T-helper 2 cell treated with Interferon-gamma antibody and Interleukin-4, amounts not matched to agents 5 μg/mL and 100 μg/mL, for 36 hours (primary cell): ENCODE measurements at regions not wholly inside any gene's neighbourhood (a gene's known extent, or its start where the extent isn't known, plus 50 kb on each side); places are given as distances from the start of the nearest gene placed in this dataset.

Experiments used
- DNase-seq: peaks from one replicate; pipeline ENCODE4 v3.0.0; 2021; ENCODE audit warnings: low spot score
- H3K27ac Mint-ChIP-seq: one replicate; pipeline ENCODE4 v1.8.0; 2021; ENCODE audit warnings: mild to moderate bottlenecking, mixed read lengths
- H3K27me3 Mint-ChIP-seq: one replicate; pipeline ENCODE4 v1.8.0; 2021; ENCODE audit warnings: low read depth, mixed read lengths
- H3K36me3 Mint-ChIP-seq: one replicate; pipeline ENCODE4 v1.8.0; 2021; ENCODE audit warnings: low read depth, mixed read lengths
- H3K4me1 Mint-ChIP-seq: one replicate; pipeline ENCODE4 v1.8.0; 2021; ENCODE audit warnings: low read depth, mixed read lengths
- H3K4me3 Mint-ChIP-seq: one replicate; pipeline ENCODE4 v1.8.0; 2022; ENCODE audit warnings: mild to moderate bottlenecking, moderate library complexity, mixed read lengths
- H3K9me3 Mint-ChIP-seq: one replicate; pipeline ENCODE4 v1.8.0; 2021; ENCODE audit warnings: mixed read lengths

DNA sequence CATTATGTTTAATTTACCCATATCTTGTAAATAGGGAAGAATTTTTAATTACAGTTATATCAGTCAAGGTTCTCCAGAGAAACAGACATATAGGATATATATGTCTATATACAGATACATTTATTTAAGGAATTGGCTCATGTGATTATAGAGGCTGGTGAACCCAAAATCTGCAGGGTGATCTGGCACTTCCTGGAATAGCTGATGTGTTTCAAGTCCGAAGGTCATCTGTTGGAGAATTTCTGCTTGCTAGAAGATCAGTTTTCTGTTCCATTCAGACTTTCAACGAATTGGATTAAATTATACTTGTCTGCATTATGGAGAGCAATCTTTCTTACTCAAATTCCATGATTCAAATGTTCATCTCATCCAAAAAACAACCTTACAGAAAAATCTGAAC lies 694.6 kb upstream of the DPPA4 start:
- Mint-ChIP-seq H3K4me3 (no peak overlapping the region), H3K27ac (no peak overlapping the region), H3K36me3 (no peaks in the 10 kb centered on the region), H3K27me3 (no peaks in the 10 kb centered on the region), H3K4me1 (no peaks in the 10 kb centered on the region), H3K9me3 (no peaks in the 10 kb centered on the region)
- no peak for DNase-seq

DNA sequence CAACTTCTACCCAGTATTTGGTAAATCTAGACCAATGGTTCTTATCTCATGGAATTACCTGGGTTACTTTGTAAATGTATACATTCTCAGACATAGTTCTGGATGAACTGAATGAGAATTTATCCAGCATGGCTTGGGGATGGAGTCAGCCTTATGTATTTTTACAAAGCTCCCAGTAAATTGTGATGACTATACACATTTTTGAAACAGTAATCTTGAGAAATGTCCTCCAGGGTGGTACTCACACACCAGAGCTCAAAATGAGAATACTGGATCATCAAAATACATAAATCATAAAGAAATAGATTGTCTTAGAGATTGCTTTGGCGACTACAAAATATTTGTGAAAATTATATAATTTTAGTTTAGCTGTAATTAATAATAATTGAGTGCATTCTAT lies 722.1 kb upstream of the DPPA4 start:
- DNase-seq = no peak
- Mint-ChIP-seq H3K4me1 (no peaks in the 10 kb centered on the region), H3K27me3 (no peaks in the 10 kb centered on the region), H3K9me3 (no peaks in the 10 kb centered on the region), H3K27ac (no peak overlapping the region), H3K36me3 (no peaks in the 10 kb centered on the region), H3K4me3 (no peak overlapping the region)

DNA sequence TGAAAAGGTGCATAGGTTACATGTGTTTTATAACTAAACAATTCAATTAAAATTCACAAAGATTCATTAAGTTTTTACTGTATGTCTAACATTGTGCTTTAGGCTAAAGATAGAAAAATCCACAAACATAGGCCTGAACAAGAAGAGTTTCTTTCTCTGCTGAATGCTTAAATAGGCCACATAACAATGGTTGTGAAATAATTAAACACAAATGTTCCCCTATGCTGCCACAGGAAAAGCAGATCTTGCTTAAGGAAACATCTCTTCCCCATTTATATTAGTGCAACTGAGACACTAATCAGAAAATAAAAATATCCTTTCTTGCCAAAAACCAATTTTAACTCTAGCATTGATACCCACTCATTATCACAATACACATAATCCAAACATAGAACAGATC lies 725.4 kb upstream of the DPPA4 start:
- DNase-seq = no peak
- Mint-ChIP-seq H3K27ac (no peak overlapping the region), H3K4me3 (no peak overlapping the region), H3K9me3 (no peaks in the 10 kb centered on the region), H3K36me3 (no peaks in the 10 kb centered on the region), H3K27me3 (no peaks in the 10 kb centered on the region), H3K4me1 (no peaks in the 10 kb centered on the region)

DNA sequence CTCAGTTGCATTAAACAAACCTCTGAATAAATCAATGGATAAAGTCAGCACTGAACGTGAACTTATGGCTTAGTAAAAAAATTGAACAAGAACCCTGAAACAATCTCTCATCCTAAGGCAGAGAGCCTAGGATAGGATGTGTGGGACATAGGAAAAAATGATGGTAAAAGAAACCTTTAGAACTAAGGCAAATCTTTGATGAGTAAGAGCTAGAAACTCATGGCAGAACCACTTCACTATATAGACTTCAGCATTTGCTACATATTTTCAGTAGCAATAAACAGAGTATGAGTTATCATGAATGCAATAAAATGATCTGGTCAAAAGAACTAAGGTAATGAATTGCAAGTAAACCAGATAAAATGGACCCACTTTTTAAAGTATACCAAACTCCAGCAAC lies 725.8 kb upstream of the DPPA4 start:
- Mint-ChIP-seq H3K9me3 (no peaks in the 10 kb centered on the region), H3K36me3 (no peaks in the 10 kb centered on the region), H3K4me1 (no peaks in the 10 kb centered on the region), H3K4me3 (no peak overlapping the region), H3K27me3 (no peaks in the 10 kb centered on the region), H3K27ac (no peak overlapping the region)
- no peak for DNase-seq

DNA sequence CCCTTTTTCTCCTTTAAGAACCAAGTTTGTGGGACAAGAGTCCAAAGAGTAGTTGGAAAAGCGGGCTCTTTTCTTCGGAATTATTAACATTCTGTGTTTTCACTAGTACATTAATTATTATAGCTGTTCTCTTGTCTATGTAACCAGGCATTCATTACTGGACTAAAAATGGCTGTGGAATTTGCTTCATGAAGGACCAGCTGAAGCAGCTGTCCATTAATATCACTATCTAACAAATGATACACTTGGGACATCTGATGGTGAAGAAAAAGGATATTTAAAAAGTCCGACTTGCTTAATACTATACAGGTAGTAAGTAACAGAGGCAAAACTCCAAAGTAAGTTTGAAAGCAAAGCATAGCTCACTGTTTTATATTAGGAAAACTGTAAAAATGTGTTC lies 728.9 kb upstream of the DPPA4 start:
- DNase-seq = no peak
- Mint-ChIP-seq H3K4me1 (no peaks in the 10 kb centered on the region), H3K36me3 (no peaks in the 10 kb centered on the region), H3K4me3 (no peak overlapping the region), H3K9me3 (no peaks in the 10 kb centered on the region), H3K27me3 (no peaks in the 10 kb centered on the region), H3K27ac (no peak overlapping the region)

DNA sequence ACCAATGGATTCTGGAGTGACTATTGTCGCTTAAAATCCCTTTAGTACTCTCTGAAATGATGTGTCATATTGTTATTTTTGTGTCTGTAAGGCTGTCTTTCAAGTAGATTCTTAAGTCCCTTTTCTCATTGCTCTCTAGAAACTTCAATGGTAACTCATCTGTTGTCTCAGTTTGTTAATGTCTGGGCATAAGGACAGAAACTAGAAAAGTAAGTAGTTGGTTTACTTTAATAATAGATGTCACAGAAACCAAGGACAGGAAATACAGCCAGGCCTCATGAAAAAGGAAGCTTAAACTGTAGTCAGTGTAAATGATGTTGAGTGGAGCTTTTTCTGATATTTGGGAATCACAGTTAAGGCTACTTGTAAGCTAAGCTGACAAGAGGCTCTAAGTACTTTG lies 730.2 kb upstream of the DPPA4 start:
- Mint-ChIP-seq H3K27ac (no peak overlapping the region), H3K4me3 (no peak overlapping the region)
- no peak for DNase-seq

DNA sequence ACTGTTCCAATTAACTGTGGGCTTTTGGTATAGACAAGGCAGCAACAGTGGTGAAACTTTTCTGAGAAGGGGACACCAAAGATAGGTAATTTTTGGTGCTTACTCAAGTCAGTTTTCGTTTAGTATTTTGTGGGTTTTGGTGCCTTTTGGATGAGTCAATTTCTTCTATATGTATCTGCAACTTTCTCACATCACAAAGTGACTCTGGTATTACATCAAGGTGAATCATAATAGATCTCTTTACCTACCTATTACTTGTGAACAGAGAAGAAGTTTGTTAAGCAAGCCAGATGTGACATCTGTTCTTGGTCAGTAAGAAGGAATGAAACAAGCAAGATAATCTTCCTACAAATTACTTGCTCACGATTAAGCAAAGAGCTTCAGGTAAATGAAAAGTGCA lies 732.4 kb upstream of the DPPA4 start:
- Mint-ChIP-seq H3K27ac (no peak overlapping the region), H3K9me3 (no peaks in the 10 kb centered on the region), H3K4me3 (no peak overlapping the region), H3K27me3 (no peaks in the 10 kb centered on the region), H3K4me1 (no peaks in the 10 kb centered on the region), H3K36me3 (no peaks in the 10 kb centered on the region)
- no peak for DNase-seq

More for the DNA sequence above, 730.2 kb upstream of the DPPA4 start:
- Mint-ChIP-seq H3K9me3 (no peaks in the 10 kb centered on the region), H3K36me3 (no peaks in the 10 kb centered on the region), H3K27me3 (no peaks in the 10 kb centered on the region), H3K4me1 (no peaks in the 10 kb centered on the region)

DNA sequence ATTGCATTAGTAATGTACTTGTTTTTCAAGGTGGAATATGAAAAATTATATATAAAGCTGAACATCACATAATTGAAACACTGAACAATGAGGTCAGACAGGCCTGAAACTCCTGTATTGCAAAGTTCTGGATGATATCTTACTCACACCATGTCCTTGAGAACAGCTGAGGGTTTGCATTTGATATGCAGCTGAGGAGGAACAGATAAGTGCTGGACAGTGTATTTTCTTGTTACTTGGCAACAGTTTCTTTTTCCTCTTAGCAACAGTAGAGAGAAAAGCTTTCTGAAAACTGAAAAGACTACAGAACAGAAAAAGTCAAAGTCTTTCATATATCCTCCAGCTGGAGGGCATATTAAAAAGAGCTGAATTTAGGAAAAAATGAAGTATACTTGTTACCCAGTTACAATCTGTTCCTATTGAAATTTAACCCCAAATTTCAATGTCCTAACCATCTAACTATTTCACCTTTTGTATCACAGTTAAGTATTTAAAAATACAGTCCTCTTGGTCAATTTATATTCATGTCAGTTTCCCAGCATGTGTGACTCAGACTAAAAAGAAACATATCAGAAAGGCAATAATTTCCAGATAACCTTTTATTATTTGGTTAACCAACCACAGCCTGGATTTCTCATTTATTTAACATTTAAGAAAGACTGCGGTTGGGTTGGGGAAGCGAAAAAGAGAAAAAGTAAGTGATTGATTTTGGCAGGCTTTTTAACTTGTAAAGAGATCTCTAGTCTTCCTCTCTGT lies 733.0 kb upstream of the DPPA4 start:
- H3K4me3 Mint-ChIP-seq = no peak overlapping the region
- no peak overlapping the region for H3K27ac Mint-ChIP-seq
- no peaks in the 10 kb centered on the region for H3K36me3 Mint-ChIP-seq
- no peaks in the 10 kb centered on the region for H3K27me3 Mint-ChIP-seq
- no peak for DNase-seq
- no peaks in the 10 kb centered on the region for H3K4me1 Mint-ChIP-seq
- H3K9me3 Mint-ChIP-seq = no peaks in the 10 kb centered on the region

DNA sequence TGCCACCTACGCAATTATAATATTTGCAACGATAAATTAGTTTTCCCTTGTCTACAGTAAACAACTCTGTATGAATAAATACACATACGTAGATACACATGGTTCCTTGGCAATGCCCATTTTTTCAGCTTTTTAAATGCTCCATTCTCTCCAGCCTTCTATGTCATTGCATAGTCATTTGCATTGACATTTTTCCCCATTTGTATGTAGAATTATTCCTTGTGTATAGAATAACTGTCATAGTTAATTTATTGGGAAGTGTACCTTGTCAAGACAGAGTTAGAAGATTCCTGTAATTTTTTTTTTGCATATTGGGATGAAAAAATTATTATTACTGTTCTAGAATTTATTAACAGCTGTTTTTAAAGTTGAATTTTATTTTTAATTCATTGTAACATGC lies 736.7 kb upstream of the DPPA4 start:
- Mint-ChIP-seq H3K36me3 (no peaks in the 10 kb centered on the region), H3K27ac (no peak overlapping the region), H3K4me1 (no peaks in the 10 kb centered on the region), H3K27me3 (no peaks in the 10 kb centered on the region), H3K4me3 (no peak overlapping the region), H3K9me3 (no peaks in the 10 kb centered on the region)
- no peak for DNase-seq

DNA sequence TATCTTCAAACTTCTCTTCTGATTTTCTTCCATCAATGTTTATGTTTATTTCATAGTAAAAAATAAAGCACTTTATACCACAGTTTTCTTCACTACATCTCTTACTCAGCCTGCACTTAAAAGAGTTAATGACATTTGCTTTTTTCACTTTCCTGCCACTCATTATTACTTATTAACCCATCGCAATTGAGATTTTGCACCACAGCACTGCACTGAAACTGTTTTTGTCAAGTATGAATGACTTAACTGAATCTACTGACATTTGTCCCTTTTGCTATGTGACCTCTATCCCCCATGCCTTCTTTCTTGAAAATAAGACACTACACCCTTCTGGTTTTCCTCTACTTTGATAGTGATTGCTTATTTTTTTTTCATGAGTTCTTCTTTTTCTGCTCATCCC lies 739.7 kb upstream of the DPPA4 start:
- Mint-ChIP-seq H3K36me3 (no peaks in the 10 kb centered on the region), H3K27me3 (no peaks in the 10 kb centered on the region), H3K27ac (no peak overlapping the region), H3K4me1 (no peaks in the 10 kb centered on the region), H3K9me3 (no peaks in the 10 kb centered on the region), H3K4me3 (no peak overlapping the region)
- no peak for DNase-seq

DNA sequence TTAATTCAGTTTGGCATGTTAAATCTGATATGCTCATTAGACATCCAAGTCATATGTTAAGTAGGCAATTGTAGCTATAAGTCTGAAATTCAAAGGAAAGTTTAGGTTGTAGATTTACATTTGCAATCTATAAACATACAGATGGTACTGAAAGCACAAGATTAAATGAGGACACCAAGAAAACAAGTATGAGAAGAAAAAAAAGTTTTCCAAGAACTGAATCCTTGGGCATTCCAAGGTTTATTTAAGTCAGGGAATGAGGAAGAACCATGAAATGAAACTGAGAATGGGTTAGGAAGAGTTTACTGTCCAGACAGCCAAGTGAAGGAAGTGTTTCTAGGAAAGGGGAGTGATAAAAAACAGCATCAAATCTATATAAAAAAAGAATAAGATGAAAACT lies 756.1 kb upstream of the DPPA4 start:
- no peak overlapping the region for H3K4me3 Mint-ChIP-seq

DNA sequence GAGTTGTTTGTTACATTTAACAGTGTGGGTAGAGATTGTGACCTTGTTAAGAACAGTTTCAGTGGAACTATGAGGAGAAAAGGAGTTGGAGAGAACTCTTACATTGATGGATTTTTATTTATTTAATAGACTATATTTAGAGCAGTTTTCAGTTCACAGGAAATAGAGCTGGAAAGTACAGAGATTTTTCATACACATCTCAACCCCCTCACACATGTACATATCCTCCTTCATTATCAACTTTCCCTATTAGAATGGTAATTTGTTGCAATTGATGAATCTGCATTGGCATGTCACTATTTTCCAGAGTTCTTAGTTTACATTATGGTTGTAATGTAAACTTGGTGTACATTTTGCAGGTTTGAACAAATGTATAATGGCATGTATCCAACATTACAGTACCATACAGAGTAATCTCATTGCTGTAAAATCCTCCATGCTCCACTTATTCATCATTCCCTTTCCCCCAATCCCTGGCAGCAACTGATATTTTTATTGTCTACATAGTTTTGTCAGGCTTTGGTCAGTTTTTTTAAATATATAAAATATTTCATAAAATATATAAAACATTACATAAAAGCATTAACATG lies 756.6 kb upstream of the DPPA4 start:
- DNase-seq = no peak
- H3K9me3 Mint-ChIP-seq = no peaks in the 10 kb centered on the region
- H3K27me3 Mint-ChIP-seq = no peaks in the 10 kb centered on the region
- H3K27ac Mint-ChIP-seq = no peak overlapping the region
- no peaks in the 10 kb centered on the region for H3K36me3 Mint-ChIP-seq
- H3K4me3 Mint-ChIP-seq = no peak overlapping the region
- H3K4me1 Mint-ChIP-seq = no peaks in the 10 kb centered on the region

More for the DNA sequence above, 756.1 kb upstream of the DPPA4 start:
- no peak for DNase-seq
- Mint-ChIP-seq H3K36me3 (no peaks in the 10 kb centered on the region), H3K4me1 (no peaks in the 10 kb centered on the region), H3K27ac (no peak overlapping the region), H3K27me3 (no peaks in the 10 kb centered on the region), H3K9me3 (no peaks in the 10 kb centered on the region)

DNA sequence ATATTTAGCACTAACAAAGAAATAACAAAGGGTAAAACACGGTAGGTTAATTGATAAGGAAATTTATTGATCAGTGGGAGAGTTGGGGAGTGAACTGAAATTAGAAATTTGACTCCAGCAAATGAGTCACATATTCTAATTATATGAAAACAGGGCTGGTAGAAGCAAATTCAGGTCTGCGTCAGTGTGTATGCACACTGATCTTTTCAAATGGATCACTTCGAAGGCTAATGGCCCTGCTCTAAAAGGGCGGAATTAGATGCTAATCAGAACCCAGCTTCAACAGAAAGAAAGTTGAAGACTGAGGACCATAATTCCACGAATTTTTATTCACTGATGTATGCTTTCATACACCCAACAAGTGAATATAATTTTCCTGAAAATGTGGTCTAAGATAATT lies 762.4 kb upstream of the DPPA4 start:
- H3K27me3 Mint-ChIP-seq = no peaks in the 10 kb centered on the region
- DNase-seq = no peak
- no peaks in the 10 kb centered on the region for H3K9me3 Mint-ChIP-seq
- no peak overlapping the region for H3K27ac Mint-ChIP-seq
- H3K36me3 Mint-ChIP-seq = no peaks in the 10 kb centered on the region
- H3K4me3 Mint-ChIP-seq = no peak overlapping the region
- no peaks in the 10 kb centered on the region for H3K4me1 Mint-ChIP-seq

DNA sequence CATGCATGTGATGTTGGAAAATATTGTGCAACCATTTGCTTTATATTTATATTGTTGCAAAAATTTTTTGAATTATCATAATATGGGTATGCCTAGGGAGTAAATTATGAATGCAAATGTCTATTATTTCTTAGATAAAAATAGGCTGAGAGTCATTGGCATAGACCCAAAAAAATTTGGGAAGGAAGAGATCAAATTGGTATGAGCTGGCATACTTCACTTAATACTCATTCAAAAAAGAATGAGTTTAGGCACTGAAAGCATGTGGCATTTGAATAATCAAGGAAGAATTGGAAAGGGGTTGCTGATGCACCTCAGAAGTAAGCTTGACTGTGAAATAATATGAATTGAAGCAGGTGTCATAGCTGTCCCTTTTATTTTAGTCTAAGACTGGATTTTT lies 764.0 kb upstream of the DPPA4 start:
- H3K4me3 Mint-ChIP-seq = no peak overlapping the region
- no peaks in the 10 kb centered on the region for H3K27me3 Mint-ChIP-seq
- no peaks in the 10 kb centered on the region for H3K4me1 Mint-ChIP-seq
- no peak overlapping the region for H3K27ac Mint-ChIP-seq
- DNase-seq = no peak
- no peaks in the 10 kb centered on the region for H3K36me3 Mint-ChIP-seq
- no peaks in the 10 kb centered on the region for H3K9me3 Mint-ChIP-seq

DNA sequence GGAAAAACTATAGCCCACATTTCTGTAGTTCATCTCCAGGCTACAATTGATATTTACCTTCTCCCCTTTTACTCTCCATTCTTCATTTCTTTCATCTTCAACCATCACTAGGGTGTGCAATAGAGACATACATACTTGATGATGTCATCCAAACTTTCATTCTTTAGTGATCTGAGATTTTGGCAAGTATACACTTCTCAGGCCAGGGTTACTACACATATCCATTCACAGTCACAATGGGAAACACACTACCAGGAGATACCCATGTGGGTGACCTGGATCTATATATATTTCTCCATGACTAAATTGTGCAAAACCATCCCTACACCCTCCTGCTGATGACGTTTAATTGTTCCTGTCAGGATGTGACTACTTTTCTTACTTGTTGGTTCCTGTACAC lies 769.5 kb upstream of the DPPA4 start:
- no peak for DNase-seq
- no peaks in the 10 kb centered on the region for H3K36me3 Mint-ChIP-seq
- H3K9me3 Mint-ChIP-seq = no peaks in the 10 kb centered on the region
- H3K4me1 Mint-ChIP-seq = no peaks in the 10 kb centered on the region
- no peak overlapping the region for H3K4me3 Mint-ChIP-seq
- H3K27me3 Mint-ChIP-seq = no peaks in the 10 kb centered on the region
- H3K27ac Mint-ChIP-seq = no peak overlapping the region
